Epithelial cell of proximal tubule (primary cell): ENCODE measurements at regions not wholly inside any gene's neighbourhood (a gene's known extent, or its start where the extent isn't known, plus 50 kb on each side); places are given as distances from the start of the nearest gene placed in this dataset.

Experiments
- DNase-seq: peaks from one replicate; pipeline ENCODE4 v3.0.0-alpha.2; 2011; ENCODE audit warnings: low read depth
- H3K4me3 ChIP-seq: 2 replicates; pipeline ENCODE4 v1.5.1; 2011; ENCODE audit warnings: low read depth, mild to moderate bottlenecking, low read length
- CTCF ChIP-seq: conservative IDR thresholded peaks from 2 replicates; pipeline ENCODE4 v1.5.1; 2012; ENCODE audit warnings: low read depth, mild to moderate bottlenecking, low read length

- H3K4me3 ChIP-seq = no peak overlapping the region
- TF ChIP-seq CTCF = no peak
Measured at GRCh38 chr6:88366672-88367071, 200.5 kb upstream of the CNR1 start.

GRCh38 chr6:88365656-88366055 is 199.5 kb upstream of the CNR1 start:
- DNase-seq = no peak
- no peak for TF ChIP-seq CTCF
- no peak overlapping the region for H3K4me3 ChIP-seq

More at GRCh38 chr6:88366672-88367071, 200.5 kb upstream of the CNR1 start:
- DNase-seq = no peak

- no peak for DNase-seq
- no peak for TF ChIP-seq CTCF
- no peak overlapping the region for H3K4me3 ChIP-seq
Measured at GRCh38 chr6:88365230-88365629, 199.1 kb upstream of the CNR1 start.

GRCh38 chr6:88361754-88362153 is 195.6 kb upstream of the CNR1 start:
- no peak overlapping the region for H3K4me3 ChIP-seq
- DNase-seq = no peak
- no peak for TF ChIP-seq CTCF

- TF ChIP-seq CTCF = no peak
Measured at GRCh38 chr6:88361298-88361697, 195.2 kb upstream of the CNR1 start.

GRCh38 chr6:88360203-88360797 is 194.2 kb upstream of the CNR1 start:
- DNase-seq = peak; percentile 92
- TF ChIP-seq CTCF = no peak
- H3K4me3 ChIP-seq = no peak overlapping the region

More at GRCh38 chr6:88361298-88361697, 195.2 kb upstream of the CNR1 start:
- H3K4me3 ChIP-seq = no peak overlapping the region
- no peak for DNase-seq

- TF ChIP-seq CTCF = peak; percentile 28
- no peak overlapping the region for H3K4me3 ChIP-seq
- no peak for DNase-seq
Measured at GRCh38 chr6:88359530-88360202, 193.5 kb upstream of the CNR1 start.
